GM19043 (cell line): ENCODE measurements at regions not wholly inside any gene's neighbourhood (a gene's known extent, or its start where the extent isn't known, plus 50 kb on each side); places are given as distances from the start of the nearest gene placed in this dataset.
"Not testable (repeated sequence)": the region's sequence is repeated elsewhere in the genome, so short reads cannot be mapped to it uniquely, and the experiment has no call there.

Experiments used
- ATAC-seq: cut with Tn5 transposase; IDR thresholded peaks from one replicate; pipeline ENCODE4 v1.9.1; 2021; ENCODE audit warnings: low read depth; ENCODE audit not compliant: unreplicated experiment

GRCh38 chr13:39930544-39931444 is 275.3 kb downstream of the COG6 start:
- ATAC-seq: no peak

GRCh38 chr13:39931505-39931904 is 276.0 kb downstream of the COG6 start:
- no peak for ATAC-seq

- ATAC-seq: not testable (repeated sequence)
These were observed 277.1 kb downstream of the COG6 start for GRCh38 chr13:39932514-39932913.

- ATAC-seq: no peak
These were observed 279.7 kb downstream of the COG6 start for GRCh38 chr13:39935155-39935554.

- no peak for ATAC-seq
These were observed 283.1 kb downstream of the COG6 start for GRCh38 chr13:39938596-39938995.

GRCh38 chr13:39941236-39941635 is 285.8 kb downstream of the COG6 start:
- no peak for ATAC-seq

- no peak for ATAC-seq
These were observed 286.6 kb downstream of the COG6 start for GRCh38 chr13:39941911-39942551.

- ATAC-seq: peak; percentile 100
These were observed 287.3 kb downstream of the COG6 start for GRCh38 chr13:39942552-39943273.

- no peak for ATAC-seq
These were observed 288.2 kb downstream of the COG6 start for GRCh38 chr13:39943711-39944110.

GRCh38 chr13:39945226-39945625 is 289.8 kb downstream of the COG6 start:
- no peak for ATAC-seq

- no peak for ATAC-seq
These were observed 291.3 kb downstream of the COG6 start for GRCh38 chr13:39946769-39947168.

GRCh38 chr13:39951301-39951700 is 295.8 kb downstream of the COG6 start:
- no peak for ATAC-seq

- ATAC-seq: no peak
These were observed 297.1 kb downstream of the COG6 start for GRCh38 chr13:39952249-39953233.

- ATAC-seq: no peak
These were observed 299.0 kb downstream of the COG6 start for GRCh38 chr13:39954476-39954875.

- ATAC-seq: no peak
These were observed 300.1 kb downstream of the COG6 start for GRCh38 chr13:39955560-39955959.

GRCh38 chr13:39956036-39956435 is 300.6 kb downstream of the COG6 start:
- no peak for ATAC-seq

- ATAC-seq: no peak
These were observed 302.6 kb downstream of the COG6 start for GRCh38 chr13:39957868-39958677.

- ATAC-seq: no peak
These were observed 304.2 kb downstream of the COG6 start for GRCh38 chr13:39959497-39960144.

- no peak for ATAC-seq
These were observed 304.7 kb downstream of the COG6 start for GRCh38 chr13:39960191-39960590.
